K562 (cell line): ENCODE measurements at regions not wholly inside any gene's neighbourhood (a gene's known extent, or its start where the extent isn't known, plus 50 kb on each side); places are given as distances from the start of the nearest gene placed in this dataset.
A peak's percentile ranks its signal among the peaks of the same experiment; 100 is the strongest.

Experiments used
- ATF4 ChIP-seq: fragments of 450-650 bp; formaldehyde crosslinking; IDR thresholded peaks from 2 replicates; pipeline ENCODE4 v1.4.0; 2022; ENCODE audit warnings: mild to moderate bottlenecking, moderate library complexity
- HDAC2 ChIP-seq: fragments of 450-650 bp; IDR thresholded peaks from 2 replicates; pipeline ENCODE4 v1.6.1; 2016; ENCODE audit warnings: mild to moderate bottlenecking
- JUN ChIP-seq, 2 experiments: sonication (generic) in 1 of 2; formaldehyde crosslinking in 1 of 2; IDR thresholded peaks; 2 replicates each; pipeline versions ENCODE4 v1.6.1 to v1.8.0; 2012 to 2022; ENCODE audit warnings: borderline replicate concordance in 2 of 2, mild to moderate bottlenecking in 2 of 2, improper control_type of control experiment in 1 of 2, low read depth in 1 of 2, low read length in 1 of 2, missing genetic modification reagents in 1 of 2
- L3MBTL2 ChIP-seq: fragments of 450-650 bp; IDR thresholded peaks from 2 replicates; pipeline ENCODE4 v1.6.1; 2016; ENCODE audit warnings: mild to moderate bottlenecking, moderate library complexity
- RBM14 ChIP-seq: fragments of 200-400 bp; formaldehyde crosslinking; IDR thresholded peaks from 2 replicates; pipeline ENCODE4 v1.6.1; 2018; ENCODE audit warnings: low read depth, mild to moderate bottlenecking, low read length, moderate library complexity, borderline replicate concordance; ENCODE audit not compliant: insufficient read depth
- TF ChIP-seq, protein P1 (sequence below): fragments of 250-450 bp; sonication (Bioruptor Pico); IDR thresholded peaks from 2 replicates; pipeline ENCODE4 v1.4.0; 2020

- TF ChIP-seq, protein P1, sequence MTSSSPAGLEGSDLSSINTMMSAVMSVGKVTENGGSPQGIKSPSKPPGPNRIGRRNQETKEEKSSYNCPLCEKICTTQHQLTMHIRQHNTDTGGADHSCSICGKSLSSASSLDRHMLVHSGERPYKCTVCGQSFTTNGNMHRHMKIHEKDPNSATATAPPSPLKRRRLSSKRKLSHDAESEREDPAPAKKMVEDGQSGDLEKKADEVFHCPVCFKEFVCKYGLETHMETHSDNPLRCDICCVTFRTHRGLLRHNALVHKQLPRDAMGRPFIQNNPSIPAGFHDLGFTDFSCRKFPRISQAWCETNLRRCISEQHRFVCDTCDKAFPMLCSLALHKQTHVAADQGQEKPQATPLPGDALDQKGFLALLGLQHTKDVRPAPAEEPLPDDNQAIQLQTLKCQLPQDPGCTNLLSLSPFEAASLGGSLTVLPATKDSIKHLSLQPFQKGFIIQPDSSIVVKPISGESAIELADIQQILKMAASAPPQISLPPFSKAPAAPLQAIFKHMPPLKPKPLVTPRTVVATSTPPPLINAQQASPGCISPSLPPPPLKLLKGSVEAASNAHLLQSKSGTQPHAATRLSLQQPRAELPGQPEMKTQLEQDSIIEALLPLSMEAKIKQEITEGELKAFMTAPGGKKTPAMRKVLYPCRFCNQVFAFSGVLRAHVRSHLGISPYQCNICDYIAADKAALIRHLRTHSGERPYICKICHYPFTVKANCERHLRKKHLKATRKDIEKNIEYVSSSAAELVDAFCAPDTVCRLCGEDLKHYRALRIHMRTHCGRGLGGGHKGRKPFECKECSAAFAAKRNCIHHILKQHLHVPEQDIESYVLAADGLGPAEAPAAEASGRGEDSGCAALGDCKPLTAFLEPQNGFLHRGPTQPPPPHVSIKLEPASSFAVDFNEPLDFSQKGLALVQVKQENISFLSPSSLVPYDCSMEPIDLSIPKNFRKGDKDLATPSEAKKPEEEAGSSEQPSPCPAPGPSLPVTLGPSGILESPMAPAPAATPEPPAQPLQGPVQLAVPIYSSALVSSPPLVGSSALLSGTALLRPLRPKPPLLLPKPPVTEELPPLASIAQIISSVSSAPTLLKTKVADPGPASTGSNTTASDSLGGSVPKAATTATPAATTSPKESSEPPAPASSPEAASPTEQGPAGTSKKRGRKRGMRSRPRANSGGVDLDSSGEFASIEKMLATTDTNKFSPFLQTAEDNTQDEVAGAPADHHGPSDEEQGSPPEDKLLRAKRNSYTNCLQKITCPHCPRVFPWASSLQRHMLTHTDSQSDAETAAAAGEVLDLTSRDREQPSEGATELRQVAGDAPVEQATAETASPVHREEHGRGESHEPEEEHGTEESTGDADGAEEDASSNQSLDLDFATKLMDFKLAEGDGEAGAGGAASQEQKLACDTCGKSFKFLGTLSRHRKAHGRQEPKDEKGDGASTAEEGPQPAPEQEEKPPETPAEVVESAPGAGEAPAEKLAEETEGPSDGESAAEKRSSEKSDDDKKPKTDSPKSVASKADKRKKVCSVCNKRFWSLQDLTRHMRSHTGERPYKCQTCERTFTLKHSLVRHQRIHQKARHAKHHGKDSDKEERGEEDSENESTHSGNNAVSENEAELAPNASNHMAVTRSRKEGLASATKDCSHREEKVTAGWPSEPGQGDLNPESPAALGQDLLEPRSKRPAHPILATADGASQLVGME = no peak
- no peak for TF ChIP-seq ATF4 (CRISPR knock-in tag)
- no peak for TF ChIP-seq JUN (IDR thresholded peaks at IDR 0.05; ENCODE audit: borderline replicate concordance, low read depth, low read length)
- peak; percentile 43; the same call in 1 of the 2 replicates for TF ChIP-seq JUN (CRISPR knock-in tag; IDR thresholded peaks at IDR 0.05; ENCODE audit: borderline replicate concordance)
- peak; percentile 73 for TF ChIP-seq HDAC2
- TF ChIP-seq L3MBTL2 = peak; percentile 52; the same call in 1 of the 2 replicates
- no peak for TF ChIP-seq RBM14
Observed at GRCh38 chrX:131841496-131842437, 181.3 kb upstream of the STK26 start (continued).
